ENCODE measurements at regions not wholly inside any gene's neighbourhood (a gene's known extent, or its start where the extent isn't known, plus 50 kb on each side); places are given as distances from the start of the nearest gene placed in this dataset.
"Not testable (repeated sequence)": the region's sequence is repeated elsewhere in the genome, so short reads cannot be mapped to it uniquely, and the experiment has no call there.

DNA sequence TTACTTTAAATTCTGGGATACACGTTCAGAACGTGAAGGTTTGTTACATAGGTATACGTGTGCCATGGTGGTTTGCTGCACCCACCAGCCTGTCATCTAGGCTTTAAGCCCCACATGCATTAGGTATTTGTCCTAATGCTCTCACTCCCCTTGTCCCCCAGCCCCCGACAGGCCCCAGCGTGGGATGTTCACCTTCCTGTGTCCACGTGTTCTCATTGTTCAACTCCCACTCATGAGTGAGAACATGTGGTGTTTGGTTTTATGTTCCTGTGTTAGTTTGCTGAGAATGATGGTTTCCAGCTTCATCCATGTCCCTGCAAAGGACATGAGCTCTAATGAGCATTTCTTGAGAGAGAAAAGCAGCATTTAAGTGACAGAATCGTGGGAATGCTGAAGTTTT, 726.6 kb downstream of the TDRD15 start:
- DNase-seq (ENCODE audit: low spot score), result not testable (repeated sequence)

DNA sequence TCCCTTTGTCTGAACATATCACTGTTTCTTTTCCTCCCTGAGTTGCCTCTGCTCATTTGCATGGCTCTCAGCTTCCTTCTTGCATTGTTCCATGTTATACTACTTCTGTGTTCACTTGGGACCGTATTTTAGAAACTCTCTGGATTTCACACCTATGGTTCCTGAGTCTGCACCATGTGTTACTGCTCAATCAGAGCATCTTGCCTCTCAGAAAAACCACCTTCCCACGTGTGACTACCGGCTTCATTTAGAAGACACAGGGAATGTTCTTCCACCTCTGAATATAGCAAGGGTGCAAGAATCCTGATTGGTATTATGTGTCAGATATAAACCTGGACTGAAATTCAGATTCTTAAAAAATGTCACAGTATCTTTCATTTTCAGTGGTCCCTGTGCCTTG, 731.2 kb downstream of the TDRD15 start:
- no peak for DNase-seq (ENCODE audit: low spot score)

DNA sequence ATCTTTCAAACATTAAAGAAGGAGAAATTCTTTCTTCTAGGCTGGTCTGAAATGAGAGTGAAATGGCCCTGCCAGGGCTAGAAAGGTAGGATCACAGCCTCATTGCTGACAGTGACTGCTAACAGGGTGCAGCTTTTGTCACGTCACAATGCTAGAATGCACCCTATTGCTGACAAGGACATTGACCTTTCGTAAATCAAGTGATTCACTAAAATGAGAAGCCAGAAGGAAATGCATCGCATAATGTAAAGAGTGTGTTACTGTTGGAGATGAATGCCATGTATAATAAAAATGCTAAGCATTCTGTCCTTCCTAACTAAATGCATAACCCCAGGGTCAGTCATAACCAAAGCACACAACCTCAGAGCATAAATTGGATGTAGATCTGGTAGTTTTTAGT, 732.9 kb downstream of the TDRD15 start:
- no peak for DNase-seq (ENCODE audit: low spot score)

DNA sequence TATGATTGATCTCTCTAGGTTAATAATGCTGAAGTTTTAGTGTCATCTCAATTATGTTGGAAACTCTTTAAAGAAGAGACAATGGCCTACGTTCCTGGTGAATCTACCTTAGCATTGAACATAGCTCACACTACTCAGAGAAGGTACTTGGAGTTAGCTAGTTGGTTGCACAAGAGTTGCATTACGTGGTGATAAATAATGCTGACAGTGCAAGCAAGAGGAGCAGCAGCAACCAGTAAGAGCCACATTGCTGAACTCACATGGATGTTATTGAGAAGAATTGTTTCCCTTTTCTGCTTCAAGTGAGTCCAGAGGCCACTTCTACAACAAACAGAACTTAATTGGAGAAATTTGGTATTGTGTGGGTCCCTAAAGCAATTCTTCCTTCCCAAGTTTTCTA, 737.1 kb downstream of the TDRD15 start:
- DNase-seq (ENCODE audit: low spot score), result no peak

DNA sequence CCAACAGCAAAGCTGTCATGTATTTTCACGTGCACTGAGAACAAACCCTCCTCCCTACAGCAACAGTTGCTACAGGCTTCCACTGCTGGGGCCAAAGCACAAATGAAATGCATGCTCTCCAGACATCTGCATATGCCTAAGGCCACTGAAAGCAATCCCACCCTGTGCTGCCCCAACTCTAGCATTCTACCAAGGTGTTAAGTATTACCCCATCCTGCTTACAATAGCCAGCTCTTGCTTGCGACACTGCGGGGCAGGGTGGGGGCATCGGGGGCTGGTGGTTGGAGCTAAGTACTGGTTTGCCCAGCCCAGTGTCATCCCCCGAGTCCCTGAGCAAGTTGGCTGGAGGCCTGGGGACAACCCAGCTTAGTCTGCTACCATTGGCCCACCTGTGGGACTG, 742.5 kb downstream of the TDRD15 start:
- DNase-seq (ENCODE audit: low spot score), result no peak

DNA sequence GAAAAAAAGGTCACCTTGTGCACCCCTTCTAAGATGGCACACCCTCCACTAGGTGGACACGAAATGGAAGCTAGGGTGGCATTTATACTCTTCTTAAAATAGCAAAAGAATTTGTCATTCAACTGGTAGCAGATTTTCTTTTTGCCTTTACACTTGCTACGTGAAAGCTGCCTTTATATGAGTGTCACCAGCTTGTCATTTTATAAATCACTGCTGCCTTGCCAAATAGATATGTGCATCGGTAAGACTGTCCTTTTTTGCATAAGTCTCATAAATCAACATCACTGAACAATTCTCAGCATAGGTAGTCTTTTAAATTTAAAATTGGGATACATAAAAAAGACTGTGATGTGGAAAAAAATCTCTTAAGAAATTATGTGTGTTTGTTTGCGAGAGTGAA, 764.1 kb downstream of the TDRD15 start:
- DNase-seq (ENCODE audit: low spot score), result no peak

DNA sequence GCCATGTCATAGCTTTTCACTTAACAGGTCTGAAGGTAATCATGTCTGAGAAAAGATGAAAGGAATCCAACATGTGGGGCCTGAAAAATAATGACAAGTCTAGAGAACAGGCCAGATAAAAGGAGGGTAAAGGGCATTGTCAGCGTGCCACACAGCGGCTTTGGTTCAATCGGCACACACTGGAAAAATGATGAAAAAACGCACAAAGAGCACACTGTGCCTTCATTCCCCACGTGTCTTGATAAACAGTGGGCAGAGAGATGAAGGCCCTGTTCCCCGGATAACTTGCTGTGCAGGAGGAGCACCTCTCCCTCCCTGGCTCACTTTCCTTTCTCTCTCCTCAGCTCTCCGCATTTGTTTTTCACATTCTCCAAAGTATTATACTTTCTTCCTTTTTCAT, 766.3 kb downstream of the TDRD15 start:
- no peak for DNase-seq (ENCODE audit: low spot score)

DNA sequence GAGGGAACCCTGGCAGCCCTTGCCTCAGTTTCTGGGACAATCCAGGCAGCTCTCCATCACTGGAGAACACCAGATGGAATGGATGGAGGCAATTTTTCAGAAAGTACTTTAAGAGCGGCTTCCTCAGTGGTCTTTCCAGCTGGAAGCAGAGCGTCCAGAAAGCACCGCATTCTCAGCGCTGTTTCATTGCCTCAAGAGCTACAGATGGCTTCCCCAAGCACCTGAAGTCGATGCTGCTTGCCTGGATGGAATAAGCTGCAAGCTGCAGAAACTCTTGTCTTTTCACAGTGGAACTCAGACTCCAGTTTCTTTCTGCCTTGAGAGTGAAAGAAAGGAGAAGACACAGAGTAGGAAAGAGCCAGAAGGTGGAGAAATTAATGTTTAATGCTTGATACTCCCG, 766.9 kb downstream of the TDRD15 start:
- DNase-seq (ENCODE audit: low spot score), result no peak

DNA sequence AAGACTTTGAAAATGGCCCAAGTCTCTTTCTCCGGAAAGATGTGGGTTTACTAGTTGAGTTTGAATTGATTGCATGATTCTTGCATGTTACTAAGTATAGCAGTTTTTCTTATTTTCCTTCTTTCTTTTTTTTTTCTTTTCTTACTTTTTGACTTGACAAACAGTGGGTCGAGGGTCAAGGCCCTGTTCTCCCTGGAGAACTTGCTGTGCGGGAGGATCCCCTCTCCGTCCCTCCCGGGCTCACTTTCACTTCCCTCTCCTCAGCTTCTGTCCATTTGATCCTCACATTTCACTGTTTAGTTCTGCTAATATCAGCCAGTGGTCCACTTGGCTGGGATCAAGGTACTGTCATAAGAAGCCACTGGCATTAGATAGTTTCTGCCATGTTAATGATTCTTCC, 767.4 kb downstream of the TDRD15 start:
- DNase-seq (ENCODE audit: low spot score), result no peak

DNA sequence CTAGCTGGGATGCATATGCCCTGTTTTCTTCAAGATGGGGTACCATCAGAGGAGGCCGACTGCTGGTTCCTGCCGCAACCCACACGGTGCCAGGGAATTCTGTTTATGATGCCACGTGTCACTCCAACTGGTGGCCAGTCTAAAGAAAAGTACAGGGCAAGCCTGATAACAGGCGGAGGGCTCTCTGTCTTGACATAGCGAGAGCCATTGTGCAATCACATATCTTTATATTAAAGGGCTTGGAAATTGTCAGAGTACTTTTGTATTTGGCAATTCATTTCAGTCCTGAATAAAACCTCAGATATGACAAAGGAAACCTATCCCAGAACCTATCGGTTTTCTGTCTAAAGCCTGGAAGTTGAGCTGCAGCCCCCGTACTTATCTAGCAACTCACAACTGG, 768.4 kb downstream of the TDRD15 start:
- no peak for DNase-seq (ENCODE audit: low spot score)

DNA sequence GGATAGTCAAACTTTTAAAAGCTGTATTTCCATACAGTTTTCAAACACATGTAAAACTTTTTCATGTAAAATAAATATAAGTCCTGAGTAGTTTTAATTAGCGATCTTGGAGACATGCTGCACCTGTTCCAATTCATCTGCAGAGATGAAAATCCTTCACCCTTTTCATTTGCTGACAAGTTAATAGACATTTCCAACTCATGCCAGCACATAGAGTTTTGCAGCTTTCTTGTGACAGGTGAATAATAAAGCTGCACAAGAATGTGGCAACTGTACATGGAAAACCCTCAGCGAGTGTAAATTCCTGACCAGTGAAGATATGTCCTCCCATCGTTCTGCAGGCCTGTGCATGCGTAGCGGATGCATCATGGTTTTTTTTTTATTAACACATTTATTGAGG, 771.4 kb downstream of the TDRD15 start:
- DNase-seq (ENCODE audit: low spot score), result no peak

DNA sequence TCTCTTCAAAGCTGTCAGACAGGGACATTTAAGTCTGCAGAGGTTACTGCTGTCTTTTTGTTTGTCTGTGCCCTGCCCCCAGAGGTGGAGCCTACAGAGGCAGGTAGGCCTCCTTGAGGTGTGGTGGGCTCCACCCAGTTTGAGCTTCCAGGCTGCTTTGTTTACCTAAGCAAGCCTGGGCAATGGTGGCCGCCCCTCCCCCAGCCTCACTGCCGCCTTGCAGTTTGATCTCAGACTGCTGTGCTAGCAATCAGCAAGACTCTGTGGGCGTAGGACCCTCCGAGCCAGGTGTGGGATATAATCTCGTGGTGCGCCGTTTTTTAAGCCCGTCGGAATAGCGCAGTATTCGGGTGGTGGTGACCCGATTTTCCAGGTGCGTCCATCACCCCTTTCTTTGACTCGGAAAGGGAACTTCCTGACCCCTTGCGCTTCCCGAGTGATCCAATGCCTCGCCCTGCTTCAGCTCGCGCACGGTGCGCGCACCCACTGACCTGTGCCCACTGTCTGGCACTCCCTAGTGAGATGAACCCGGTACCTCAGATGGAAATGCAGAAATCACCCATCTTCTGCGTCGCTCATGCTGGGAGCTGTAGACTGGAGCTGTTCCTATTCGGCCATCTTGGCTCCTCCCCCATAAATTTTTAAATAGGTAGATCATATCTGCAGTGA, 785.1 kb downstream of the TDRD15 start:
- not testable (repeated sequence) for DNase-seq (ENCODE audit: low spot score)

DNA sequence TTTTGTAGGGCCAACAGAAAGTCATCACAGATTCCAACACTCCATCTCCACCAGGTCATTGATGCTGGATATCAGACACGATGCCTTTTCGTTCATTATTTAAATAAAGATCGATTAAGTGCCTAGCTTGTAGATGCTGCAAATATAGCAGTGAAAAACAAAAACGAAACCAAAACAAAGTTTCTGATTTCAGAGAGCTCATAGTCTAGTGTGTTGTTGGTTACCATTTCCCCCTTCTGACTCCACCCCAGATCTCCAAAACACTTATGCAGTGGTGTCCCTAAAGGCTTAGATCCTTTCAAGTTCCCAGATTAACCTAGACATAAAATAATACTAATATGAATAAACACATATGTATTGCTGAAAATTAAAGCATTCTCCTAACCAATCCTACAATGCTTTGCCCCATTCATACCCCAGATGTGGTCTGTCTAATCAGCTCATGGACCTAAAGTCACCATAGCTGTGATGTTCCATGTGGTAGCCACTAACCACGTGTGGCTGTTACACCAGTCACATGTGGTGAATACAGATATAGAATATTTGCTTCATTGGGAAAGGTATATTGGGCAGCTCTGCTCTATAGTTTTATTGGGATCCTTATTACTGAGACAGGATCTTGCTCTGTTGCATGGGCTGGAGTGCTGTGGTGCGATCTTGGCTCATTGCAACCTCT, 787.2 kb downstream of the TDRD15 start:
- no peak for DNase-seq (ENCODE audit: low spot score)

DNA sequence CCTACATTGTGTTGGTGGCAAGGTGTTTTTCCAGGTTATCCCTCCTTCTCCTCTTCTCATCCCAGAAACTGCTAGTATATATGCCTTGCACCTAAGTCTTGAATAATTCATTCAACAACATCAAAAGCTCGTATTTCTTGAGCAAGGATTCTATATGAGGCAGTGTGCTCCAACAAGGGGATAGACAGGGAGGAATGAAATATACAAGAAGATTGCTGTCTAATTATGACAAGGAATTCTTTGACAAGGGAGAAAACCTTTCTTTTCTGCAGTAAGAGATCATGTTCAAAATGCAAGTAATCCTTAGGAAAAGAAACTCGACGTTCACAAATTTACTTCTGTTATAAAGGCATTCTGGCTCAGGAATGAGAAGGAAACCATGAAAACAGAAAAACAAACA, 788.6 kb downstream of the TDRD15 start:
- DNase-seq (ENCODE audit: low spot score), result no peak

DNA sequence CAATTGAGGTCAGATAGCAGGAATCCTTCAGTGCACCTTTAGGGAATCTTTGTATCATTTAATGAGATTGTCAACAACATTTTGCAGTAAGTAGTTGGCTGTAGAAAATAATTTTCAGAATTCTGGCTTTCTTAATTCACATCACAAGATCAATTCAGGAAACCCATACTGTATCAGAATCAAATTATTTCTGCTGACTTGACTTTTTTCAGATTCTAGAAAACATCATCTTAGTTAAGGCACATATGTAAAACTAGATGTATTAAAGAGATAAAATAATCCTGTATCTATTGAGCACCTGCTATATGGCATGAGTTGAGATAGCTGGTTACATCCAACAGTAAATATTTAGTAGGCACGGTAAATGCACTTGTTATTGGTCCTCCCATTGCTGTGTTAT, 791.4 kb downstream of the TDRD15 start:
- DNase-seq (ENCODE audit: low spot score), result no peak

DNA sequence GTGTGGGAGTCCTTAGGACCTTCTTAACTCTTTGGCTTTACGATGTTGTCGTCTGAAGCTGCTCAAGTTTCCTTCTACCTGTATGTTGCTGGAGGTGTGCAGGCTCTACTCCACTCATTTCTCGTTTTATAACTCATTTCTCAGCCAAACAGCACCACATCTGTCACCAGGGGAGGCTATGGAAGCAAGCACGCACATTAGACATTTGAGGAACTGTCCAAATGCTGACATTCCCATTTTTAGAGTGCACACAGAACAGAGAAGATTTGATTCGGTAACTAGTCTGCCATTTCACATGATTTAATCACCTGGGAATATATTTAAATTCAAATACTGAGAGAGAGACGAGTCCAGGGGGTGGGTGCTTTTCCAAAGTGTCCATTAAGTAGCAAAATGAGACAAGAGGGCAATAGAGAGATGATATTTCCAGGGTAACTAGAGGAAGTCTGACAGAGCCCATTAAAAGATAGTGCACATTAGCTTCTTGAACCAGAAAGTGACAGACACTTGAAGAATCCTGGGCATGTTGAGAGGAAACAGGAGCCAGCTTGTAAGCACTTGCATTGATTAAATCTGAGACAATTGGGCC, 793.3 kb downstream of the TDRD15 start:
- DNase-seq (ENCODE audit: low spot score), result no peak

DNA sequence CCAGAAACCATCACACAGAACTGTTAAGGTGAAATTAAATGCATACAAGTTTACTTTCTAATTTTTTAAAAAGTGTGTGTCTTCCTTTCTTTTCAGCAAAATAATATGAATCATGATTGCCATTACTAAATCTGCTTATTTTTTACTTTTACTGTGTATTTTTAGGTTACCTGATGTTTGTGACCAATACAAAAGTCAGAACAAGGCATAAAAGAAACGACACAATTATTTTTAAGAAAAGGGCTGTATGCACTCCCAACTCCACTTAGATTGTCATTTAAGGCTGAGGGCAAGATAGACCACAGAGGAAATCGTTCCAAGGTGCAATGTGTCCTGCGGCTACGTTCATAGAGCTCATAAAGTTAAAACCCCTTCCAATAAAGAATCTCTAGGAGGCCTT, 797.0 kb downstream of the TDRD15 start:
- no peak for DNase-seq (ENCODE audit: low spot score)

DNA sequence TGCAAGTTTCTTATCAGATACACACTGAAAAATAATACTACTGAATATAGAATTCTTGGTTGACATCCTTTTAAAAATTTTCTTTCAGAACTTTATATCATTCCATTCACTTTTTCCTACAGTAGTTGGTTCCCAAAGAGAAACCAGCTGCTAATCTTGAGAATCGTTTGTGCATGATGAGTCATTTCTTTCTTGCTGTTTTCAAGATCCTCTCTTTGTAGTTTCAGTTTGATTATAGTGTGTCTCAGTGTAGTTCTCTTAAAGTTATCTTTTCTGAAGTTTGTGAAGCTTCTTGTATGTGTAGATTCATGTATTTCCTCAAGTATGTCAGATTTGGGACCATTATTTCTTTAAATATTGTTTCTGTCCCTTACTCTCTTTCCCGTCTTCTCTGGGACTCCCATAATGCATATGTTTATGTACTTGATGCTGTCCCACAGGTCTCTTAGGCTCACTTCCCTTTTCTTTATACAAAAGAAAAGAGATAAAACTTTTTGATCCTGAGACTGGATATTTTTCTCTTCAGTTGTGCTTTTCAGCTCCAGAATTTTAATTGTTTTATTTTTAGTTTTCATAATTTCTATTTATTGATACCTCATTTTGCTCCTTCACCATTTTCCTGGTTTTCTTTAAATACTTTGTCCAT, 801.0 kb downstream of the TDRD15 start:
- no peak for DNase-seq (ENCODE audit: low spot score)

DNA sequence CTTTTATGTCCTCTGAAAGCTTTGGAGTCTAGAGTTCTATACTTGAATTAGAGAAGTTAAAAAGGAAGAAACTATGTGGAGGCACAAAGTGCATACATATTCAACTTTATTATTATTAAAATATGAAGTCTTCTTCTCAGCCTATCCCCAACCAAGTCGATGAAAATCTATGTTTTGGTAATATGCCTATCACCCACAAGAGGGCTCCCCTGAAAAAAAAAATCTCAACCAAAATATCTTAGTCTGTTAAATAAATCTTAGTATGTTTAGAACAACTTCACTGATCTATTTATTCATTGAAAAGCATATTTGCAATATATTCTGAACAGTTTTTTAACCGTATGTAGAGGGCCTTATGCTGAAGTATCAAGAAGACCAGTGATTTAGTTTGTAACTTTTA, 804.5 kb downstream of the TDRD15 start:
- DNase-seq (ENCODE audit: low spot score), result no peak

DNA sequence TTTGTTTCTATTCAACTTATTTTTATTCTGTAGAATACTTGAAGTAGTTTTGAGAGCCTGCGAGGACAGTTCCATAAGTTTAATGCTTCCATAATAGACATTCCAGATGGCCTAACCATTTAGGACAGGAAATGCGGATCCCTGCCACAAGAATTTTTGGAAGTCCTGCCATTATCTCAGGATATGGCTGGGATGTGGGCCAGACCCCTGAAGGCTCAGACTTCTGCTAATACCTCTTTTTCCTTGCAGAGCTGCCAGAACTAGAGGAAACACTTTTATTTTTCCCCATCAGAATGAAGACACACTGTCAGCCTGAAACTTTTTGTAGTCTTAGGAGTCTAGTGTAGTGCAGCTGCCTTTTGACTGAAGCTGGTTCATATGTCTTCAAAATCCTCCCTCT, 806.5 kb downstream of the TDRD15 start:
- DNase-seq (ENCODE audit: low spot score), result no peak

DNA sequence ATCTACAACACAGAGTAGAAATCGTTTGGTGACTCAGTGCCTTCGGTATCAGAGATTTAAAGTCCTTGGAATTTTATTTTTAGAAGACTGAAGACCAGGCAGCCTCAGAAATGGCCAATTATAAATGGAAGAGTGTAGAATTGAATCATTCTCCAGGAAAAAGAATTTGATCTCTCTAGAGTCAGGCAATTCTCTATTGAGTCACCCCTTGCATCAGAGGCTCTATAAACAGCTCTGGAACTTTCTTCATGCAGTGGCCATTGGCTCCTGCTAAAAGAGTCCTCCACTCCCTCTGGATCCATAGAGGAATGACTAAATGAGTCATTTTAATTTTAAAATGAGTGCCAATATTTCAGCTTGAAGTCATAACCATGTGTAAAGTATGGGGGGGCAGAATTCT, 816.2 kb downstream of the TDRD15 start:
- DNase-seq (ENCODE audit: low spot score), result no peak

DNA sequence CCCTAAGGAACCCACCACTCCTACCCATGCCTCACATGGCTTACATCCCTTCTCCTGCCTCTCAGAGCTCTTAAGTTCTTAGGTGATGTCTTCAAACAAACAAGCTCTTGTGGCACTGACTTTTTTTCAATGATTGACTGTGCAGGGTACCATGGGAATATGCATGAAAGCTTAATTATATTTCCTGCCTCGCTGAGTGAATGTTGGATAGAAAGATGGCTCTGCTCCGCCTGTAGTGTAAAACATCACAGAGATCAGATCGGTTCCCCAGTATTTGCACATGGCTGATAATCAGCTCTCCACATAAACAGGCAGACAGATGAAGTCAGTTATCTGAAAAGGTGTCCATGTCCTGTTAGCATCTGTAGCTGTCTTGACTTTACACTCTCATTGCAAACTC, 820.8 kb downstream of the TDRD15 start:
- DNase-seq (ENCODE audit: low spot score), result no peak

DNA sequence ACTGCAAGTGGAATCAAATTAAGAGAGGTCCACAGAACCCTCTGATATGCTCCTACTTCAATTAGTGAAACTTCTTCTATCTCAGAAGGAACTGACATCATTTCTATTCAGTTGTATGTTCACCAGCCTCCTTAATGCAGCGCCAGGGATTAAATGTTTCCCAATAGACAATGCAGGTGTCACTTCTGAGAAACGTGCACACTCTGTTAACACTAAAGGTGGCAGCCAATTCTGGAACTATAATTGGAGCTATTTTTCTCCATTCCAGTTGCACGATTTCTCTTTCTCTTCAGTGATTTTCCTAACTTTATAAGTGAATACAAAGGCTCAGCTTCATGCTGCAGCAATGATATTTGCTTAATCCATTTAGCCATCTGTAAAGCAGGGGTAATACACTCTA, 821.9 kb downstream of the TDRD15 start:
- DNase-seq (ENCODE audit: low spot score), result no peak
